Stimulated activated CD4-positive, alpha-beta T cell treated with anti-CD3 and anti-CD28 coated beads, Interleukin-12 subunit alpha, Interleukin-12 subunit beta, amount 100 ng/mL, for 24 hours (primary cell): ENCODE measurements at regions not wholly inside any gene's neighbourhood (a gene's known extent, or its start where the extent isn't known, plus 50 kb on each side); places are given as distances from the start of the nearest gene placed in this dataset.
"Not testable (repeated sequence)": the region's sequence is repeated elsewhere in the genome, so short reads cannot be mapped to it uniquely, and the experiment has no call there.

ENCODE experiments used
- DNase-seq, 2 experiments: peaks; one replicate each; pipeline ENCODE4 v3.0.0-alpha.2; 2020; ENCODE audit warnings: low read depth in 2 of 2

DNA sequence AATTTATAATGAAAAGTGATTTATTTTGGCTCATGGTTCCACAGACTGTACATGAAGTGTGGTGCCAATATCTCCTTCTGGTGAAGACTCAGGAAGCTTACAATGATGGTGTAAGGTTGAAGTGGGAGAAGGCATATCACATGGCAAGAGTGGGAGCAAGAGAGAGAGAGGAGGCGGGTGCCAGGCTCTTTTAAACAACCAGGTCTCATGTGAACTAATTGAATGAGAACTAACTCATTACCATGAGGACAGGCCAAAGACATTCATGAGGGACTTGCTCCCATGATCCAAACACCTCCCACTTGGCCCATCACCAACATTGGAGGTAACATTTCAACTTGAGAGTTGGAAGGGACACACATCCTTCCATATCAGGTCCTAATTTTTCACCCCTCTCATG, 155.2 kb downstream of the SLC38A4 start:
- DNase-seq = no peak

DNA sequence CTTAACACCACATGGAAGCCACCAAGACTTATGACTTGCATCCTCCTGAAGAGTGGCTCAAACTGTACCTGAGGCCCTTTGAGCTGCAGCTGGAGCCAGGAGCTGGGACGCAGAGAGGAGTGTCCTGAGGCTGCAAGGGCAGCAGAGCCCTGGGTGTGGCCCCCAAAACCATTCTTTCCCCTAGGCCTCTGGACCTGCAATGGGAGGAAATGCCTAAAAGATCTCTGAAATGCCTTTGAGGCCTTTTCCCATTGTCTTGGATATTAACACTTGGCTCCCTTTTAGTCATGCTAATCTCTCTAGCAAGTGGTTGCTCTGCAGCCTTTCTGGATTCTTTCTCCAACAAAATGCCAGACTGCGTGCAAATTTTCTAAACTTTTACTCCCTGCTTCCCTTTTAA, 156.1 kb downstream of the SLC38A4 start:
- no peak for DNase-seq

DNA sequence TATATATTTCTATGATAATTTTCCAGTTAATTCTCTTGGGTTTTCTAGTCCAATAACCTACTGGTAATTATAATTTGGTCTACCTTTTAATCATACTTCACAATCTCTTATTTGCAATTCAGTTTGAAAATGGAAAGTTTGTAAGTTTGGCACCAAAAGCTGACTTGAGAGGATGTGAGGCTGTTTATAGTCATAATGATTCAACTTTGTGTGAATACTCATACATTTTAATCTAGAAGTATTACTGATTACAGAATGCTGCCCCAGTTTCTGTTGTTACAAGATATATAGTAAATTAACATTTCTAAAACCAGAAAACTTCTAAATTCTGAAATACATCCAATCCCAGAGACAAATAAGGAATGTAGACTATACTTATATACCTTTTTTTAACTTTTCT, 158.2 kb downstream of the SLC38A4 start:
- DNase-seq = no peak

DNA sequence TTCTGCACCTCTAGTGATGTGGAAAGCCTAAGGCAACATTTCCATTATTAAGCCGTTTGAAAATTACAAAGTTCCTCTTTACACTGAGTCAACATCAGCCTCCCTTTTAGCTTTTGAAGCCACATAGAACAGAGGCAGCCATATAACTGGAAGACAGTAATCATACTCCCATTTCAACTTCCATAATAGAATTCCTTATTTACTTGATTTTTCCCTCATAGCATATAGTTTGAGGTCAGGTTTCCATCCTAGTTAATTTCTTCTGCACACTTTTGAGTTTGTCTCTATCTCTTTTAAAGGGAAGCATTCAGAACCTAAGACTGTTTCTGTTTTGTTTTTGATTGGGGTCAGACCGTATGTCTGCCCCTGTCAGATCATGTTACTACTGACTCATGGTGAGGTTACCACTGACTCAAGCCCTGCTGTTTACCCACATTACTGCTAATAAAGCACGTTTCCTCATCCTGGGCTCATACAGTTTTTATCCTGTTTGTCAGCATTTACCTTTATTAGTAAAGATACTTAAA, 161.0 kb downstream of the SLC38A4 start:
- DNase-seq = no peak

GRCh38 chr12:46663318-46663717, 162.5 kb downstream of the SLC38A4 start:
- DNase-seq = no peak

- no peak for DNase-seq
Observed at GRCh38 chr12:46661110-46661845, 164.5 kb downstream of the SLC38A4 start.

DNA sequence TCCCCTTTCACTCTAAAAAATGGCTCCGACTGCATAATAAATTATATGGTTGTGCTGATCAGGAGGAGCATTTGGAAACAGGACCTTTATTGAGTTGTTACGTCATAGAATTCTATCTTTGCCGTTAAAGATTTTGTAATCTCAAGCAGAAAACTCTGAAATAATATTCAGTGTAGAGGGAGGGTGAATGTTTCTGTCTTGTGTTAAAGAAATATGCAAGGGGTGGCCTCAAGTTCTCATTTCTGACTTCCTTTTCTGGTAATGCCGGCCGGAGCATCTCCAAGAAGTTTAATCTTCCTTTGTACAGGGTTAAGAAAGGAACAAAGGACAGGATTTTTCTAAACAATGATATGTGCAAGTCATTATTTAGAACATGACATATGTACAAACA, 165.1 kb downstream of the SLC38A4 start:
- no peak for DNase-seq

DNA sequence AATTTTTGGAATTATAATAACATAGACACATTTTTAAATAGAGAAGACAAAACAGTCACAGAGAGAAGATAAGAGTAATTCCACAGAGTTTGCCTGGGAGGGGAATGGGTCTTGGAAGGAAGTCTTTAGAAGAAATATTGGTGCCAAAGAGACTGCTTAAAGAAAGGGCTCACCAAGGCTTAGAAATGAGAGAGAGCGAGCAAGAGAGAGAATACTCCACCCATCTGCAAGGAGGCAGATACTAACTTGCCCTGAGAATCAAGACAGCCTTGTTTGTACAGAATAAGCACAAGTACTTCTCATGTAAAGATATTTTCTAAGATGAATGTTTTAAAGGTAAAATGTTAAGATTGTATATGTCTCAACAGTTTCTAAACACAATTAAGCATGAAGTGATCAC, 165.5 kb downstream of the SLC38A4 start:
- DNase-seq = no peak

DNA sequence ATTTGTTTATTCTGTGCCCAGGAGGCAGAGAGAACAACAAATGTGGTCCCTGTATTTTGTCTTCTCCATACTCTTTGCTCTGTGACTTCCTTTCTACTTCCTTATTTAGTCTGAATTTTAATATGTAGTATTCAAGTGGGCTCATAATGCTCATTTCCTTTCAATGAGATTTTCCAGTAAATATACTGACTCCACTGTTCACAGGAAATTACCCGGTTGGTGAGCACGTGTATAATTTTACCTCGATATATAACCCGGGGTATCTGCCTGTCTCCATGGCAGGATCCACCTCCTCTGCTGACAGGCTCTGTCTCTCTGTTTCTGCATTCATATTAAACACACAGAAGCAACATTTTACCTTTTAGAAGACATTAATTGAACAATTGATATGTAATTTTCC, 166.0 kb downstream of the SLC38A4 start:
- DNase-seq = no peak

GRCh38 chr12:46659032-46659650, 166.7 kb downstream of the SLC38A4 start:
- no peak for DNase-seq

DNA sequence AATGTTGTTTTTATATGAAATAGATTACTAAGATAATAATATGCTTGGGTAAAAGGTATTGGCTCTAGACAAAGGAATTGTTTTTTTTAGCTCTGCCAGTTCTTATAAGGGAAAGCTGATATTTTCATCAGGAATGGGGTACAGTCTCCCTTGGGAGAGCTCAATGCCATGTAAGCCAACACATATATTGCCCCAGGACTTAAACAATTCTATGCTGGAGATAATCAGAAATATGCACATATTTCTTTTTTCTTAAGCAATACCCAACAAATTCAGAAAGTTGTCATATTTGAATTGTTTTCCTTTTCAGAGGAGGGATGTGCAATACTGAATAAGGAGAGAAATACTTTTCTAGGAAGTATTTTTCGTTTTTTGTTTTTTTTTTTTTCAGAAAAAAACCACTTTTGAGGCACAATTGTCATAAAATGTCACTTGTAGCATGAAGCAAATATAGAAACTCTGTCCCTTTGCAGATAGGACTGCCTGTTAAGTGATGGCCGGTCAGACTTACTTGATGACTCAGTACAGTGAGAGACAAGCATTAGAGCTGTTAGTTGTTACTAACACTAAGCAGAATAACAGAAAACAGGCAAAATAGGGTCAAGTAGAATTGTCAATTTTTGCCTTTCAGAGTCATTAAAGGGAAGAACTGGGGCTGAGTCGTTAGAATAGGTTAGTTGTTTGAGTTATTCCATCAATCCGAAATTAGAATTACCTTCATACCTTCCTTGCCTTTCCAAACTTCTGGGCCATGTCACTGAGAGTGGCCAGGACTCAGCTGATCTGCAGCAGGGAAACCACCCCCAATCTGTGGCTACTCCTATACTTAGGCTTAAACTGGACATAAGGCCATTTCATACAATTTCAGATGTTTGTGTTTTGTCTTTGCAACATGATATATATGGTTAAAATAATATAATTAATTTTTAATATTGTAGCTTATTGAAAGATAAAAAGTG, 168.1 kb downstream of the SLC38A4 start:
- no peak for DNase-seq

GRCh38 chr12:46655984-46656383, 169.8 kb downstream of the SLC38A4 start:
- not testable (repeated sequence) for DNase-seq

DNA sequence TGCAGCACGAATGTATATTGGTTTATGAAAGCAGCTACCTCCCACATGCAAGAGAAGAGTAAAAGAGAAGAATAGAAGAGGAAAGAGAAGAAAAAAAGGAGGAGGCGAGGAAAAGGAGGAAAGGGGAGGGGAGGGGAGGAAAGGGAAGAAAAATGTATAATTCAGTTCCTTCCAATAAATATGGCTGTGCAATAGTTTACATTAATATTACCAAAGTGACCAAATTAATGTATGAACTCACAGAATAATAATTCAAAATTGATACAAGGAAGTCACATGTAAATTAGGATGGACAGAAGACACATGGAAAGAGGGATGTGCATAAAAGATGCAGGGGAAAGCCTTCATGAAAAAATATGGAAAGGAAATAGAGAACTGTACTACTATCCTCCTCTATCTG, 172.5 kb downstream of the SLC38A4 start:
- no peak for DNase-seq

GRCh38 chr12:46652692-46653091, 173.1 kb downstream of the SLC38A4 start:
- no peak for DNase-seq

GRCh38 chr12:46650688-46651087, 175.1 kb downstream of the SLC38A4 start:
- no peak for DNase-seq

- no peak for DNase-seq
Observed at GRCh38 chr12:46649433-46649832, 176.4 kb downstream of the SLC38A4 start.

- DNase-seq = no peak
Observed at GRCh38 chr12:46647034-46647433, 178.8 kb downstream of the SLC38A4 start.

GRCh38 chr12:46641649-46642048, 184.1 kb downstream of the SLC38A4 start:
- not testable (repeated sequence) for DNase-seq

DNA sequence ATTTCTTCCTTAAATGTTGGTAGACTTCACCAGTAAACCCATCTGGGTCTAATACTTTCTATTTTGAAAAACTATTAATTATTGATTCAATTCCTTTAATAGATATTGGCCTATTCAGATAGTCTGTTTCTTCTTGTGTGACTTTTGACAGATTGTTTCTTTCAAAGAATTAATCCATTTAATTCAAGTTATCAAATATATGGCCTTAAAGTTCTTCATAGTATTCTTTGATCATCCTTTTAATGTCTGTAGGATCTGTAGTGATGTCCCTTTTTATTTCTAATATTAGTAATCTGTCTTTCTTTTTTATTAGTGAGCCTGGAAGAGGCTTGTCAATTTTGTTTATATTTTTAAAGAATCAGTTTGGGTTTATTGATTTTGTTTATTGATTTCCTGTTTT, 190.0 kb downstream of the SLC38A4 start:
- DNase-seq = no peak

GRCh38 chr12:46629331-46630229, 196.2 kb downstream of the SLC38A4 start:
- DNase-seq = no peak

GRCh38 chr12:46628176-46628575, 197.6 kb downstream of the SLC38A4 start:
- DNase-seq = no peak
